ENCODE measurements at regions not wholly inside any gene's neighbourhood (a gene's known extent, or its start where the extent isn't known, plus 50 kb on each side); places are given as distances from the start of the nearest gene placed in this dataset.

DNA sequence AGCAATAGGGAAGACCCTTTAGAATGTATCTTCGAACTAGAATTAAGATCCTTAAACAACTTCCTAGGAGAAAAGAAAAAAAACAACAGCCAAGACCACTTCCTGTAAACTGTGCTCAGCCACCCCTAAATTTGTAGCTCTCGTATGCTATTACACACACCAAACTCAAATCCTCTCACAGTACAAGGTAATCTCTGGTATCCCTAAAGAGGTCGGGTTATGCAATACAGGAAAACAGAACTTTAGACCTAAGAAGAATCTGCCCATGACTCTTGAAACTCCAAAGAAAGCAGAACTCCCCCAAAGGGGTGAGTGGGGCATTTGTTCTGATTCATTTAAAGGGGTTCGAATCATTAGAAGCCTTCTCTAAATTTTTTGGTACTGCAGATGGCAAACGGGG, 170.9 kb upstream of the CASK start:
- peak; percentile 57 for DNase-seq

DNA sequence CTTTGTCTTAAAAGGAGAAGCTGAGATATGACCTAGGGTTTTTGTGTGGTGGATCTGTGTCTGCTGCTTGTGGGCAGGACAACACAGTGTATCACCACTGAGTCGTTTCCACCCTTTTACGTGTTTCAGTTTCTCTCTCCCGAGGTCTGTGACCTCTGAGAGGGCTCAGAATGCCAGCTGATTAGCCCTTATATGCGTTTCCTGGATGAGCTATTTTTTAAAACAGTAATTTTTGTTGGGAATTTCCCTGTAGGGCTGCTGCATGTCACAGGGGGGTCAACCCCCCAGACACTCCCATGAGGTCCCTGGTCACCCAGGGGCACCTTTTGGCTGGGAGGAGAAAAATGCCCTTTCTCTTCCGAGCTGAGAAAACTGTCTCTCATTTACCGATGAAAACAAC, 170.4 kb upstream of the CASK start:
- peak; percentile 30 for DNase-seq

DNA sequence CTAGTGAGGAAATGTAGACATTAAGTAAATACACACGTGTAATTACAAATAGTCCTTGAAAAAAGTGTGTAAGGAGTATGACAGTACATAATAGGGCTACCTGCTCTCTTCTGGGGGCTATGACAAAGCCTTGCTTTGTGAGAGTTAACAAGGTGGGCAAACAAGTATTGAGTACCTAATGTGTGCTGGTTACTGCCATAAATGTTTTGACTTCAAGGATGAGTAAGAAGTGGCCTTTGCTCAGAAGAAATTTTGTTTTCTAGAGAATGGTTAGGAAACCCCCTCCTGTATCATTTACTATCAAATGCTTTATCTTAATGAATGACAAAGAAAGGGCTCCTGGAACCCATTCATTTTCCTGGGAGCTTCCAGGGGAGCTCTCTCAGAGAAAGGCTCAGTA, 167.0 kb upstream of the CASK start:
- DNase-seq, result no peak

DNA sequence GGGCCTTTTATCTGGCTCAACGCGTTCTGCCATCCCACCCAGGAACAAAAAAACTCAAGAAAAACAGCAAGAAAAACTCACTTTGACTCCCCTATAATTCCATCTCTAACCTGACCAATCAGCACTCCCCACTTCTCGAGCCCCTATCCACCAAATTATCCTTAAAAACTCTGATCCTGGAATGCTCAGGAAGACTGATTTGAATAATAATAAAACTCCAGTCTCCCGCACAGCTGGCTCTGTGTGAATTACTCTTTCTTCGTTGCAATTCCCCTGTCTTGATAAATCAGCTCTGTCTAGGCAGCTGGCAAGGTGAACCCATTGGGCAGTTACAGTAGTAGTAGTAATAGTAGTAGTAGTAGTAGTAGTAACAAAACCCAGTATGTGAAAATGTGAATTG, 165.7 kb upstream of the CASK start:
- no peak for DNase-seq

DNA sequence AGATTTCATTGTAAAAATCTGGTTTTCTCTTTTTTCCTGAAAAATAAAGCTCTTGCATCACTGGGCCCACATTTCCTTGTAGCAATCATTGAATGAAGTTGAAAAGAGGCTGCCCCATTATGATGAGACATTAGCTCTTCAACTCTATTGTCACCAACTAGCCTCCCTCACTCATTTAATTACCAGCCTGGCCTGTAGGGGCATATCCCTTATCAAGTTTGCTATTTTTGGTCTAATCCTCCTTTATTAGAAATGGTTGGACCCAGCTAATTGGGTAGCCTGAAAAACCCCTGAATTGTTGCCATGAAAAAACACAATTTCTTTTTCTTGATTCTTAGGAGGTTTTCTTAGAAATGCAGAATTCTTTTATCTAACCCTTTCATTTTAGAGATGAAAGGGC, 164.6 kb upstream of the CASK start:
- DNase-seq, result no peak

DNA sequence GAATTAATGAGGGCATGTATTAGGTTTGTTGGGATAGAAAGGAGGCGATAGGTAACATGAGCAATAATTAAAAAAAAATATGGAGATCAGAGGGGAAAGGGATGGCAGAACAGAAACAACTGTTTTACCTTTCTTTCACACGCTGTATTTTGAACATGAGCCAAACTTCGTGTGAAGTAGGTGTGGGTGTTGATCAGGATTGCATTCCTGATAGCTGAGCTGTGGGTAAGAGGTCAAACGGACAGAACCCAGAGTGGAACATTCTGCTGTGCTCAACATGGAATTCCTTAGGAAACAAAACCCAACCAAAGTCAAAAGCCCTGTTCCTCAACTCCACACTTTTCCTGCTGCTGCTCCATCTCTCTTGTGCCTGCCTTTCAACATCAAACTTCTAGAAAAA, 162.5 kb upstream of the CASK start:
- DNase-seq, result peak; percentile 28

DNA sequence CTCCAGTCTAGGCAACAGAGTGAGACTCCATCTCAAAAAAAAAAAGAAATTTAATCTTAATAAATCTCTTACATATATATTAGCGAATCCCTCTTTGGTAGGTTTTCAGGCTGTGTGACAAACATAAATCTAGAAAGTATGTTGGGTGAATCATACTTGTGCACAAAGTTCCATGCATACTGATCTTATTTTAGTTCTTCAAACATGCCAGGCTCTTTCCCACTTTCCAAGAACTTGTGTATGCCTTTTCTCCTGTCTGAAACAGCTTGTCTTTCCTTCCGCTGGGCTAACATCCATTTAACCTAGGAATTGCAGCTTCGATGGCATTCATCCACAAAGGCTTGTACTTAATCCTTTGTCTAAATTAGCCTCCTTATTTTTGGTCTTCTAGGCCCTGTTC, 156.6 kb upstream of the CASK start:
- no peak for DNase-seq

DNA sequence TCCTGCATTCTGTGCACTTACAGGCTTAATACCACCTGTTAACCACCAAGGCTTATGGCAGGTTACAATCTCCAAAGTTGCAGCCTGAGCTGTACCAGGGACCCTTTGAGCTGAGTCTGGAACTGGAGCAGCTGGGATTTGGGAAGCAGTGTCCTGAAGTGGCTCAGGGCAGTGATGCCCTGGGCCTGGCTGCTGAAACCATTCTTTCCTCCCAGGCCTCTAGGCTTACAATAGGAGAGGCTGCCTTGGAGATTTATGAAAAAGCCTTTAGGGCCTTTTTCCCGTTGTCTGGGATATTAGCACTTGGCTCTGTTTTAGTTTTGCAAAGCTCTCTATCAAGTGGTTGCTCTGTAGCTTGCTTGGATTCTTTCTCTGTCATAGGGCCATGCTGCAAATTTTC, 154.3 kb upstream of the CASK start:
- no peak for DNase-seq

DNA sequence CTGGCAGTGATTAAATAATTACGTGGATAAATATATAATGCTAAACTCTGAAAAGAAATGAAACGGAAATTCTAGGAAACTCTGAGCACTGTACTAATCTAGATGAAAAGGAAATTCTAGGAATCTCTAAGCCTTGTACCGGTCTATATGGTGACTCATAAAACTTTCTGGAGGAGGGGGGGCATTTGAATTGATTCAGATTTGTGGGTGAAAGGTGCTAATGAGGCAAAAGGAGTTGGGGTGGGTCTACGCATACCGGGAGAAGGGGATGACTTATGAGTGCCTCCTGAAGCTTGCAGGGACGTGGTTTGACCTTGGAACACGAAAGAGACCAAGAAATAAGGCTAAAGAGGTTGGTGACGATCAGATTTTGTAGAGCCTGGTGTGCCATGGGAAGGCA, 151.7 kb upstream of the CASK start:
- DNase-seq, result no peak

DNA sequence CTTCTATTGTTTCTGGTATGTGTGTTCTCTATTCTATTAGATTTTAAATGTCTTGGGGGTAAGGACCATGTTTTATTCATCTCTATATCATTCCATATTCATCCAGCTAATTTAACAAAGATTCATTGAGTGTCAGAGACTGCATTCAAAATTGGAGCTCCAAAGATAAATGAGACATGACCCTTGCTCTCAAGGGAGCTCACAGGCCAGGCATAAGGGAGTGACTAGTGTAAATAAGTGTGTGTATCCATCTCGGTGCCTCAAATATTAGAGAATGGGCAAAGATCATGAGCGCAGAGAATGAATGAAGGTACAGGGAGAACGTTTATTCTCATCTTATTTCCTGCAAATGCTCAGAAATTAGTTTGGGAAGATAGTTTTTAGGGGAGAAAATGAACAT, 150.1 kb upstream of the CASK start:
- no peak for DNase-seq

DNA sequence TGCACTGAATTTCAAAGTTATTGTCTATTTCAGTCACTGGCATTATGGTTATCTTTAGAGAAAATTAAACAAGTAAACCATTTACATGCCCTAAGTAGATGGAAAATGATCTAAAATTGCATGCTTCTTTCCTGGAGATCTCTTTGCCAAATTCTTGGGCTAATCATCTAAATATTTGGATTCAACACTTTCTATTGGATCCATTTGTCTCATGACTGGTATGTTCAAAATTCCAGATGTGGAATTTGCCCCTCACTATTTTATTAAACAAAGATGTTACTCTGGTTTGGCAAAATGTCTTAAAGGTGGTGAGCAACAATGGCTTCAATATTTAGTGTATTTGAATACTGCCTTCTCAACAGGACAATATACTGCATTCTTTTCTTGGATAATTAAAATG, 147.5 kb upstream of the CASK start:
- no peak for DNase-seq

DNA sequence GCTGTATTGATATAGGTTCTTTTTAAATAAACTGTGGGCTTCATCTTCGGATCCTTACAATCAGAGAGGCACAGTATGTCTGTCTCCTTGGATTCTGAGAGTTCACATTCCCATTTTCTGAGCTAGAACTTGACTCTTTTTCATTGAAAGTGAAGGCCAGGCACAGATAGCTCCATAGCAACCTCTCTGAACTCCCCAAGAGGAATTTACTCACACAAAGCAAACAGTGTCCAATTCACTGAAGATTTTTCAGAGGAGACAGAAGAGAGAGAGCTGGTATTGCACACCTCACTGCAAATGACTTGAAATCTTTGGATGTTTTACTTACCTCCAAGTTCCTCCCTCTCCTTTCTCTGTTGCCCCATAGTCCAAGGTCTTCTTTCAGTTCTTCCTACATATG, 130.9 kb upstream of the CASK start:
- DNase-seq, result no peak

DNA sequence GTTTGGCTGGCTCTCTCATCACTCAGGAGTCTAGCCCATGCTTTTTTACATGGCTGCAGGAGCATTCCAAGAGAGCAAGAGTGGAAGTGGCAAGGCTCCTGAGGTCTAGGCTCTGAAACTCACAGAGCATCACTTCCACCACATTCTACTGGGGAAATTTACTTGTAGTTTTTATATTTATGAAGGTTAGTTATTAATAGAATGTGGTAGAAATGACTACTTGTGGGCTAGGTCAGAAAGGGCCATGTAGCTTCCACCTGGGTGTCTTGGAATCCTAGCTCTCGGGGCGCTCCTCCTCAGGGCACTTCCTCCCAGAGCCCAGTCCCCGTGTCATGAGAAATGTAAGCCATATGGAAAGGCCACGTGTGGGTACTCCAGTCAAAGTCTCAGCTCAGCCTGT, 127.0 kb upstream of the CASK start:
- DNase-seq, result no peak

DNA sequence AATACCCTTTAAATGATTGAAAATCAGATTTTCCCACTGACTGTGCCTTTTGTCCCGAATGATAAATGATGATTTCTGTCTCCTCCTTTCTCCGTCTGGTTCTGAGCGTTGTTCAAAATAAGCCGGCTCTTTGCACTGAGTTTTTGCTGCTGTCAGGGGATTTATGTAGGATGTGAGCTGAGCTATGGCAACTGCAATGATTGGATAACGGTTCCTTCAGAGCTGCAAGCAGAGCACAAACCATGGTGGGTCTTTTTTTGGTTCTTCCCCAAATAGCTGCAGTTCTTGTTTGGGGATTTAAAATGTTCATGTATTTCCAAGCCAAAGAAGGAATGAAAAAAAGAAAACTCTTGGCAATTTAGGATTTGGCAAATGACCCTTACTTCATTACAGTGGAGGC, 124.5 kb upstream of the CASK start:
- no peak for DNase-seq

DNA sequence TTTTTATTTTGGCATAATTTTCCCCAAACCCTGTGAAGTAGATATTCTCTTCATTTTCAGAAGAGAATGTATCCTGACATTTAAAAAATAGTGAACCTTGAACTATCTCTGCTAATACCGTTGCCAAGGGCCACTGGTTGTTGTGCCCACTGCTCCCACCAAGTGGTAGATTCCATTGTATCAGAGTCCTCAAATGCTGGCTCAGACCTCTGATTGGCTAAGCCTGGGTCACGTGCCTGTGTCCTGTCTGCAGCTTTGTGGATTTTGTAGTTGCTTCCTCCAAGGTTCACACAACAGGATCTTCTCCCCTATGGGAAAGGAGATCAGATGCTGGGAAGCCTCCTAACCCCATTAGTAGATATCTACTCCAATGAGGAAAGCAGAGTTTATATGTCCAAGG, 104.8 kb upstream of the CASK start:
- no peak for DNase-seq

DNA sequence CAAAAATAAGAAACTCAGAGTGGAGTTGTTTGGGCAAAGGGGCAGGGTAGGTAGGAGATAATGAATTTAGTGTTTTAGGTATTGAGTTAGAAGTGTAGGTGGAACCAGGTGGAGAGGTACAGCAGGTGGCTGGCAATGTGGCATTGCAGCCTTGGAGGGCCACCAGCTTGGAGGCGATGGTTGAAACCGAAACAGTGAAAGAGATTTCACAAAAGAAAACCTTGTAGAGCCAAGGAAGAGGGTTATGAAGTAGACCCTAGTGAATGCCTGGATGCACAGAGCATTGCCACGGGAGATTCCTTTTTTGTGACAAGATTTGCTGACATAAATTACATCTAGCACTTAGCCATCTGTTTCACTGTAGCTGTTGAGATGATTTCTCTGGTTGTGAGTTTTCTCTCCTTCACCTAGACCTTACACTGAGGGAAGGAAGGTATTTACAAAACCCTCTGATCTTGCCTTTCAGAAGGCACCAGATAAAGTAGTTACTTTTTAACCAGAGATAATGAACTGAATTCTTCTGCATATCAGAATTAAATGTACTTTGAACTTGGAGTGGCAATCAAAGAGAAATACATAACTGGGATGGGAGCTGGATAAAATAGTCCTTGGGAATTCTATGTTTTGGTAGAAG, 104.1 kb upstream of the CASK start:
- DNase-seq, result no peak

DNA sequence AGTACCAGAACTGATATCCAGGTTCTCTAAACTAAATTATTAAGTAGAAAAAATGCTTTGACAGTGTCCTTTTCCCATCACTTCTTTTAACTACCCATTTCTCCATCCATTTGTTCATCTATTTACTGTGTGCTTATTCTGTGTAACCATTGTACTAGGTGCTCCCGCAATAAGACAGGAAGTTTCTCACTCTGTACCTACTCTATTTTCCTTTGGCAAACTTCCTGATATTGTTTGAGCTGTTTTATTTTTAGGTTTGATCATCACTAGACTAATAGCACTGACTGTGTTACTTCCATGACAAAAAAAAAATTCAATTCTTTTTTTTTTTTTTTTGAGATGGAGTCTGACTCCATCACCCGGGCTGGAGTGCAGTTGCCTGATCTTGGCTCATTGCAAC, 102.5 kb upstream of the CASK start:
- no peak for DNase-seq

DNA sequence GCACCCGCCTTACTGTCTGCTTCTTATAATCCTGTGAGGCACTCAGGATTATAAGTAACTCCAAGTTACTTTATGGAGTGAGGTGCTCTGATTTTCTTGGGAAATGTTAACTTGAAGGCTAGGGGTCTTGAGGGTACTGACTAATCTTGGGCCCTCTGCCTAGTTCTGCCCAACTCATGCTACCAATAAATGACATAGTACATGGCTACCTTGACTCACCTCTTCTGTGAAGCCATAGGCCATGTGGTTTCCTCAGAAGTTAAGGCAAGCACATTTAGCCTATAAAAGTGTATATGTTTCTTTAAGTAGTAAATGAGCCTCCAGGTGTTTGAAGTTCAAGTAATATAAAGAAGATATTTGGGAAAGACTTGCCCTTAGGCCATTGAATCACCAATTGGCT, 99.8 kb upstream of the CASK start:
- DNase-seq, result no peak

DNA sequence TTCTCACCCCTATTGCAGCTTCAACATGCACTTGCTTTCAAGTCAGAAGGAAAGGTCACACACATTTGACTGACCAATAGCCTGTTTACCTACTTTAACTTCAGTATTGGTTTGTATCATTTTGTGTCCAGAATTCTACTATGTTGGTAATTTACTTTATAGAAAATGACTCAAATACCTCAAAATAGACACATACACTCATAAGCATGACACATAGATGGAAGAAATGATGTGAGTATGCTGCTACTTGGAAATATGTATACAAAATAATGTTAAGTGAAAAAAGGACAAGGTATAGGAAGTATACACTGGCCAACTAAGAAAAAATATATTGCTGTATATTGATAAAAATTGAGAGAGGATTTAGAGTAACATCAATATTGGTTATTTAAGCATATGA, 98.8 kb upstream of the CASK start:
- DNase-seq, result no peak

DNA sequence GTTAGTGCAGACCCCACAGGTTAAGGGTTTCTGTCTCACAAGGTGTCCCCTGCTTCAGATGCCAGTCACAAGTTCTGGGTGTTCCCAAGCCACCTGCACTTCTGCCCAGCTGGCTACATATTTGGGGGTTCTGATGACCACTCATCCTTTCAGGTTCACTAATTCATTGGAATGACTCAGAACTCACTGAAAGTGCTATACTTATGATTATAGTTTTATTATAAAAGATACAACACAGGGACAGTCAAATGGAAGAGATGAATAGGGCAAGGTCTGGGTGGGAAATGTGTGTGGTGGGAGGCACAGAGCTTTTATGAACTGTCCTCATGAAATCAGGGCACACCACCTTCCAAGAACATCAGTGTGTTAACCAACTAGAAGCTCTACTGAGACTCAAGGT, 97.7 kb upstream of the CASK start:
- no peak for DNase-seq

DNA sequence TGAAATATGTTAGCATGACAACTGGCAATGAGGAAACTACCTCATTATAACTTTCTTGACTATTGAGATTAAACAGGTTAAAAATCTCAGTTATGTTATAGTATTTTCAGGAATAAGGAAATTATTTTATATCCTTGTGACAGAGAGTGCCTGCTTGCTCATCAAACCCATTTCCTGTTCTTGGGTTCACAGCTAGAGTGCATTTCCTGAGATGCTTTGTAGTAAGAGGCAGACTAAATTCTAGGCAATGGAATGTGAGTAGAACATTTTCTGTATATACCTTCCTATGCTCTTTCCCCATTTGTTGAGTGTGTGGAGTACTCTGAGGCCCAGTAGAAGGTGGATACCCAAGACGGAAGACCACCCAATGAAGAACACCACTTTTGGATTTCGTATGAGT, 96.9 kb upstream of the CASK start:
- no peak for DNase-seq

DNA sequence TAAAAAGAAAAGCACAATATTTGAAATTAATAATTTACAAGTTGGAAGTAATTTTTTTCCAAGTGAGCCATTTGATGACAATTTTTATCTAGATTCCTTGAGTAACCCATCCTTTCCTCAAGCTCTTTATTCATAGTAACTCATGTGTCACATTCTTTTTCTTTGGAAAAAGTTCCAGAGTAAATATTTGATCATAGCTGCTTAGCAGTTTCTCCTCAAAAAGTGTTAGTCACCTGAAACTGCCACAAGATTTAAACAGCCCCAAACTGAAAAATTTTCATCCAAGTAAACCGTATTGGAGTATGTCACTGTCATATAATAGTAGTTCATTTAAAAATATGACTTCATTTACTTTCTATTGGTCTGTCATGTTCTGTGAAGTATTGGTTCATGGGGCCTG, 94.6 kb upstream of the CASK start:
- DNase-seq, result no peak

DNA sequence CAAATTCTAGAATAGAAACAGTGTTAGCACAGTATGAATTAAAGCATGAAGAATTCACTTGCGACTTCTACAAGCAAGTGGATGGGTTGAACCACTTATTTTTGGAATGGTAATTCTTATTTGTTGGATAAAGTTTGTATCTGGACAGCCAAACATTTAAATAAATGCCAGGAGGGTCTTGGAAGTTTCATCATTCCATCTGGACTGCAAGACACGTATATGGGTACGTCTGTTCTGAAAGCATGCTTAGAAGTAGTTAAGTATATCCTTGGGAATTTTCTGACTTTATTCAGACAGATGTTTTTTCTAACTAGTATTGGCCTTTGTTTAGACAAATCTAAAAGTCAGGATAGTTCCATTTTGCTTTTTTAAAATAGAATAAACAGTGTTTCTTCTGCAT, 77.5 kb upstream of the CASK start:
- no peak for DNase-seq

DNA sequence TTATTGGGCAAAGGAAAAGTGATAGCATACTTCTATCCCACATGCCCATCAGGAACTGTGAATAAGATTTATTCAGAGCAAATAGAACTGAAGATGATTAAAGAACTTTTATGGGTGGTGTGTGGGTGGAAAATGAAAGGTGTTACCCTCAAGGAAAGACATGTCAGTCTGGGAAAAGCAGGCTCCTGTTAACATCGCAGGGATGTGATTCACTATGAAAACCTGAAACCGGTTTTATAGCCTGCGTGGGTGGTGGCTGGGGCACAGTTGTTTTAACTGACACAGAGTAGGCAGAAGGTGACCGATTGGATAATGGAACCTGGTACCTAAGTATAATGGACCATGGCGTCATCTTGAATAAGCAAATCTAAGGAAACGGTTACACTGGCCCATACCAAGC, 61.3 kb upstream of the CASK start:
- no peak for DNase-seq

DNA sequence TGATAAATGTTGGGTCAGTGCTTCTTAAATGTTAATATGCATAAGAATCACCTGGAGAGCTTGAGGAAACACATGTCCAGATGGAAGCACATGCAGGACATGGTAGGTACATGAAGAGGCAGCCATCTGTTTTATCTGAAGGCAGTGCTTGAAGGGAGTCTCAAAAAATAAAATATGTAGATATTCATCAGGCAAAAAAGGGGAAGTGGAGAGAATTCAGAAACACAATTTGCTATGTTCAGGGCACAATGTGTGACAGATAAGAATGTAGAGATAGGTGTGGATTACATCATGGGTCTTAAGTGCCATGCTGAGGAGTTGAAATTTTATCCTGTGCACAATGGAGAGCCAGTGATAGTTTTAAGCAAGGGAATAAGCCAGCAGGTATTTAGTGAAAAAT, 59.6 kb upstream of the CASK start:
- DNase-seq, result no peak

DNA sequence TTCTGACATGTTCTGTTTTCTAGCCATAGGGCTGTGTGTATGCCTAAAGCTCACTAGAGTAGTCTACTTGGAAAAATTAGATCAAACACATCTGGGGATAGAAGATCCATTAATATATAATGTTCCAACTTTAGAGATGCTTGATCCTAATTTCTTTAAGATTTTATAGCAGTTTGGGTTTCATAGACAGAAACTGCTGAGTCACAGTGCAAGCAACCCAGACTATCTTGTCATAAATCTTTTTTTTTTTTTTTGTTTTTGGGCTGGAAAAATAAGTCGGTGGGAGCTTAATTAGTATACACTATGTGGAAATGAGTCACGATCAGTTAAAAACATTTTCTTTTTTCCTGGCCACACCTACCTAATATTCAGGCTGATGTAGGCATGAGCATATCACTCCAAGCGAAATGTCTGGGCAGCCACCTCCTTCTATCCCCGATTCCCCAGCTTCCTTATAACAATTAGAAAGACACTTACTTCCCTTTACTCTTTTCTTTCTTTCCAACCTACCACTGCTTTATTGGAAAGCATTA, 58.2 kb upstream of the CASK start:
- DNase-seq, result no peak

Data from NCI-H226 (cell line).